GM21367 (cell line): ENCODE measurements at regions not wholly inside any gene's neighbourhood (a gene's known extent, or its start where the extent isn't known, plus 50 kb on each side); places are given as distances from the start of the nearest gene placed in this dataset.
"Not testable (repeated sequence)": the region's sequence is repeated elsewhere in the genome, so short reads cannot be mapped to it uniquely, and the experiment has no call there.

Experiments
- ATAC-seq: cut with Tn5 transposase; IDR thresholded peaks from one replicate; pipeline ENCODE4 v1.9.1; 2021; ENCODE audit not compliant: unreplicated experiment

GRCh38 chr14:23694949-23695663 lies 58.9 kb downstream of the DHRS2 start:
- ATAC-seq, result no peak

DNA sequence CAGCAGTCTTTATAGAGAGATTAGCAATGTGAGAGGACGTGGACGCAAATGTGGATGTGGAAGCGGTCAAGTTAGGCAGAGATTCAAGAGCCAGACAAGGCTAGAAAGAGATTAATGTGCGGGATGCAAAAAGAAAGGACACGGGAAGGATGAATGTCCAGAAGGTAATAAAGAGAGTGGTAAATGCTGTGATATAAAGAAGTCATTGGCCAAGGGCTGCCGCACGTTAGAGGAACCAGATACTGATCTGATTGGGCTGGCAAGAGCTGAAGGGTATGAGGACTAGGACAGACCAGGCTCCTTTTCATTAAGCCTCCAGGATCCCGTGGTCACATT lies 59.5 kb downstream of the DHRS2 start:
- ATAC-seq, result no peak

DNA sequence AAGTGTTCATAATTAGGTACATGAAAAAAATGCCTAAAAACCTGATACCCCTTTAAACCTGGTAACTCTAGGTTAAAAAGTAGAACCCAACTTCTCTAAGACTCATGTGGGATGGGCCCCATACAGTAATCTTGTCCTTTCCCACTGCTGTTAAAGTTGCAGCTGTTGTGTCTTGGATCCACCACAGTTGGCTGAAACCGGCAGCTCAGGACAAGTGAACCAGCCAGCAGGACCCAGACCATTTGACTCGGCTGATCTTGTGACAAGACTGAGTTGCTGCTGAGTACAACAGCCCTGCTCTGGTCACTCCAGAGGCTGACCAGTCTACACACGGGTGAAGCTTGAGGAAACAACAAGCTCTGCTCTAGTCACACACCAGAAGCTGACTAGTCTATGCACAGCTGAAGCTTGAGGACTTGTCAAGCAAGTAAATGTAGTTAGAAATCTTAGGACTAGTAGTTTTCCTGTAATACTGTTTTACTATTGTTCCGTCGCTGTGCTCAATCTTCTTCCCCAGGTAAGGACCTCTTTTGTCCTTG lies 60.6 kb downstream of the DHRS2 start:
- ATAC-seq, result no peak

- no peak for ATAC-seq
Observed at GRCh38 chr14:23697680-23698079, 61.5 kb downstream of the DHRS2 start.

GRCh38 chr14:23702656-23703426 lies 66.7 kb downstream of the DHRS2 start:
- ATAC-seq, result no peak

DNA sequence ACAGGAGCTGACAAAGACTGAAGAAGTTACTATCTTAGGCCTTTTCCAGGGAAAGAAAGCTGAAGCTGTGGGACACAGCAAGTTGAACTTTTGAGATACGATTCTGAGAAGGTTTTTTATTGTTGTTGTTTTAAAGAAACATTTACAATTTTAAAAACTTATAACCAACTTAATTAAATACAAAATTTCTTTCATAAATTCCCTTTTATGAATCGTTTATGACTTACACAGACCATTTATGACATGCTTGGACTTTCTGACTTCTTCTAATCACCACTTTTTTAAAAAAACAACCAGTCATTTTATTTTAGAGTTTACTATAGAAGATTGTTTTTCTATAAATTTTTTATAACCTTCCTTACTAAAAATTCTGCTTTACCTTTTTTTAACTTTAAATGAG lies 68.7 kb downstream of the DHRS2 start:
- ATAC-seq, result no peak

- ATAC-seq, result no peak
Observed at GRCh38 chr14:23707415-23707814, 71.3 kb downstream of the DHRS2 start.

GRCh38 chr14:23708343-23708742 lies 72.2 kb downstream of the DHRS2 start:
- ATAC-seq, result no peak

DNA sequence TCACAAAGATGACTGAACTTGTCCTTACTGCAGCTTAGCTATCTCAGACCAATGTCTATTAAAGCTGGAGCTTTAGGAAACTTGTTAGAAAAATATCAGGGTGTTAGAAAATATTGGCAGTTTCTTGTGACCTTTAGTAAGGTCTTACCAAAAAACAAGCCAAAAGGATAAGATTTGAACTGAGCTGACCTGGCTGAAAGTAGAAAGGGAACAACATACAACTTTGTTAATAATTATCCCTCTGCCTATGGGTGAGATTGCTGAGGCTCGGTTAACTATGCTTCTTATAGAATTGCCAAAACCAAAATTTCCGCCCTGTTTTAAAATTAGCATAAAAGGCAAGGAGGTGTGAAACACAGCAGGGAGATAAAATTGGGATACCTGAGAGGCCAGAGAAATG lies 73.8 kb downstream of the DHRS2 start:
- no peak for ATAC-seq

GRCh38 chr14:23712287-23712686 lies 76.1 kb downstream of the DHRS2 start:
- no peak for ATAC-seq

GRCh38 chr14:23719225-23719985 lies 83.2 kb downstream of the DHRS2 start:
- ATAC-seq, result no peak

DNA sequence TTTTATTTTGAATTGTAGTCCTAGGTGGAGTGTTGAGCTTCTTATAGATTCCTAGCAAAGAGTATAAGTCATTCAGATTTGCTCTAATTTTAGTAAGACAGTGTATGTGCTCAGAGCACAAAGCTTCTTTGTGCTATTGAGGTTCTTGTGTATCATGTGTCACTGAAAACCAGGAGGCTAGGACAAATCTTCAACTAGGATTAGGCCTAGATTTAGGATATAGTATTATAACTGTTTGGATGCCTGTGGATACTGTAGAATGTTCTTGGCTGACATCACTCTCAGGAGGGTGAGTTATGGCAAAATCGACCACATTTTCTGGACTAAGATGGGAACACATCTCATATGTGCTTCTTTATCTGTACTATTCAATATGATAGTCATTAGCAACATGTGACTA lies 86.5 kb downstream of the DHRS2 start:
- ATAC-seq, result no peak

DNA sequence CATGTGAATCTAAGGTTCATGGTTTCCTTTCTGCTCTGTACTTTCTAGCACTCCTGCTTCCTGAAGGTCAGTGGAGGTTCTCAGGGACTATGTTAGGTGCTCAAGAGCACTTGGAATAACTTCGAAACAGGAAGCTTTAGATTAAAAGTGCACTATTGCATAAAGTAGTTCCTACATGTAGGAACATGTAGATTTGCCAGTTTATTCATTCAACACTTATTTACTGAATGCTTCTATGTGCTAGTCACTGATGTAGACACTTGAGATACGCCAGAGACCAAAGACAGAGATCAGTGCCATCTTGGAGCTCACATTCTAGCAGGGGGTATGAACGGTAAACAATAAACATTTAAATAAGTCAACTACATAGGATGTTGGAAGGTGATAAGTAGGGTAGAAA lies 87.7 kb downstream of the DHRS2 start:
- no peak for ATAC-seq

DNA sequence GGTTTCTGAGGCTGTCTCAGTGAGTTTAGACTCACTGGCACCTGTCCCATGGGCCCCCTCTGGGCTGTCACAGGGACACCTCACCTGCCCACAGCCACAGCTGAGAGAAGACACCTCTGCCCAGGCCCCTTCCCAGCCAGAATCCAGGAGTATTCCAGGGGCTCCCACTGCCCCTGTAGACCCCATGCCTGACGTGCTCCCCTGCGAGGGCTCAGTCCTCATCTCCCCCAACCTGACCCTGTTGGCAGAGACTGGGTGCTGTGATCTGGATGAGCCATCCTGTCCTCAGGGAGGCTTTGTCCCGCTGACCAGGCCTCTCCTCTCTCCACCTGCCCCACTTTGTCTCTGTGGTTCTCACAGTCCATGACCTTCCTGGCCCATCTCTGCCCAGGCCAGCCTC lies 89.4 kb downstream of the DHRS2 start:
- no peak for ATAC-seq

GRCh38 chr14:23725980-23726710 lies 90.0 kb downstream of the DHRS2 start:
- ATAC-seq, result no peak

- ATAC-seq, result no peak
Observed at GRCh38 chr14:23727566-23728335, 91.6 kb downstream of the DHRS2 start.

DNA sequence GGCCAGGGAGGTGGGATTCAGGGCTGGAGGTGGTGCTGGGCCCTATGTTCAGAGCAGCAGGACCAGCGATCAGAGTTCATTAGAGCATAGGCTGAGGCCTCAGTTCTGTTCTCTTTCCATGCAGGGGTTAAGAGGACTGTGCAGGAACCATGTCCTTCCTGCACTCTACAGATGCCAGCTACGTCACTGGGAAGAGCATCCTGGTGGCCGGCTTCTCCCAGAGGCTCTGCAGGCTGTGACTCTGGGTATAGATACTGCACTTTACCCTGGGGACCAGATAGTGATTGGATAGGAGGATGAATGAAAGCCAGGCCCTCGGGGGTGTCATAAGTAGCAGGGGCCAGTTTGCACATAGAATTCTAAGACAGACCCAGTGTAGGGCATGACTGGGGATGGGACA lies 92.6 kb downstream of the DHRS2 start:
- no peak for ATAC-seq

DNA sequence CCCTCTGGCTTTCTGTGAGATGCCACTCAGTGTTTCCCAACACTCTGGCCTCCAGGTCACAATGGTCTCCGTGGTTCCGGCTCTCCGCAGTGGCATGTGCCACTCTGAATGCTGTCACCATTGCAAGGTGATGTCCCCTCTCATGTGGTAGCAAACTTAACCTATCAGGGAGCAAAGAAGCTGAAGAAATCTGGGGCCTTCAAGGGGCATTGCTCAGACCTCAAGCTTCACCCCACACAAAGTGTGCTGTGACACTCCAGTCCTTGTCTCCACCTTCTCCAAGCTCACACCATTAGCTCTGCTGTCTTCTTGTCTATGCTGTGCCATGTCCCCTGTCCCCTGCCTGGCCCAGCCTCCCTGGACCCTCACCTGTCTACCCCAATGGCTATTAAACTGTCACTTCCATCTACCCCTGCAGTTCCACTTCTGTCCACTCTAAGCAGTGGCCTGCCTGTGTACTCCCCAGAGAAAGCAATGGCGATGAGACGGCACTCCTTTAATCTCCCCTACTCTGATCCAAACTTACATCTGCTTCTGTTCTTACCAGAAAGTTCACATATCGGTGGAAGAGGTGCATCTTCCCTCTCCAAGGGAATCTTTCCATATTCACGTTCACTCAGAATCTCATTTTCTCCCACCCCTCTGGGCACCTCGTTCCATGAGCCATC lies 93.7 kb downstream of the DHRS2 start:
- no peak for ATAC-seq

DNA sequence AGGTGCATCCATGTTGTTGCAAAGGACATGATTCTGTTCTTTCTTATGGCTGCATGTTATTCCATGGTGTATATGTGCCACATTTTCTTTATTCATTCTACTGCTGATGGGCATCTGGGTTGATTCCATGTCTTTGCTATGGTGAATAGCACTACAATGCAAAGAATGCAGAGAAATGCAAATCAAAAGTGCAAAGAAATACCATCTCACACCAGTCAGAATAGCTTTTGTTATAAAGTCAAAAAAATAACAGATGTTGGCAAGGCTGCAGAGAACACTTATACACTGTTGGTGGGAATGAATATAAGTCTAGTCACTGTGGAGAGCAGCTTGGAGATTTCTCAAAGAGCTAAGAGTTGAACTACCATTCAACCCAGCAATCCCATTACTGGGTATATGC lies 99.2 kb downstream of the DHRS2 start:
- ATAC-seq, result no peak

DNA sequence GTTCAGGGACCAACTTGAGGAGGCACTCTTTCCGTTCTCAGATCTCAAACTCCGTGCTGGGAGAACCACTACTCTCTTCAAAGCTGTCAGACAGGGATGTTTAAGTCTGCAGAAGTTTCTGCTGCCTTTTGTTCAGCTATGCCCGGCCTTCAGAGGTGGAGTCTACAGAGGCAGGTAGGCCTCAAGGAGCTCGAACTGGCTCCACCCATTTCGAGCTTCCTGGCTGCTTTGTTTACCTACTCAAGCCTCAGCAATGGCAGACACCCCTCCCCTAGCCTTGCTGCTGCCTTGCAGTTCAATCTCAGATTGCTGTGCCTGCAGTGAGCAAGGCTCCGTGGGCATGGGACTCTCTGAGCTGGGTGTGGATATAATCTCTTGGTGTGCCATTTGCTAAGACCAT lies 108.2 kb downstream of the DHRS2 start:
- ATAC-seq, result not testable (repeated sequence)
